Esophagus squamous epithelium (tissue), 4 donors: ENCODE measurements at regions not wholly inside any gene's neighbourhood (a gene's known extent, or its start where the extent isn't known, plus 50 kb on each side); places are given as distances from the start of the nearest gene placed in this dataset.

Experiments
- CTCF ChIP-seq, 6 experiments: fragments of 450-650 bp in 4 of 6; fragments of 200-600 bp in 2 of 6; sonication (generic) in 2 of 6; IDR thresholded peaks; one replicate each; pipeline ENCODE4 v1.5.1; 2016 to 2019; ENCODE audit warnings: antibody characterized with exemption in 6 of 6, mild to moderate bottlenecking in 4 of 6, moderate library complexity in 4 of 6
- POLR2A ChIP-seq, 4 donors: fragments of 450-650 bp; IDR thresholded peaks; one replicate each; pipeline ENCODE4 v1.6.1; 2017; ENCODE audit warnings: antibody characterized with exemption in 4 of 4, mild to moderate bottlenecking in 4 of 4, moderate library complexity in 3 of 4

GRCh38 chr13:74438901-74439300 lies 304.7 kb upstream of the KLF12 start:
- TF ChIP-seq CTCF (IDR thresholded peaks at IDR 0.05) (no peak), POLR2A (IDR thresholded peaks at IDR 0.05) (no peak)
